GM13977 (cell line): ENCODE measurements at regions not wholly inside any gene's neighbourhood (a gene's known extent, or its start where the extent isn't known, plus 50 kb on each side); places are given as distances from the start of the nearest gene placed in this dataset.

Experiments
- DNase-seq: peaks from one replicate; pipeline ENCODE4 v3.0.0; 2012; ENCODE audit warnings: low spot score
- CTCF ChIP-seq: IDR thresholded peaks from 2 replicates; pipeline ENCODE4 v1.5.1; 2012; ENCODE audit warnings: mild to moderate bottlenecking, control low read depth; ENCODE audit not compliant: insufficient read depth; ENCODE audit errors: extremely low read depth, missing control alignments
- in situ Hi-C: fragments of 300-500 bp; cut with MboI; formaldehyde crosslinking; loops from one replicate; pipeline ENCODE4 v1.12.0; 2022; ENCODE audit warnings: low sequenced_read_pairs, low pct_unique_long_range_greater_than_20kb, mixed read lengths, inconsistent platforms; ENCODE audit not compliant: unreplicated experiment

- TF ChIP-seq CTCF, result no peak
- in situ Hi-C loops, result no loop called here
- no peak for DNase-seq
Observed at GRCh38 chr5:26104175-26104574, 934.2 kb downstream of the CDH9 start.

DNA sequence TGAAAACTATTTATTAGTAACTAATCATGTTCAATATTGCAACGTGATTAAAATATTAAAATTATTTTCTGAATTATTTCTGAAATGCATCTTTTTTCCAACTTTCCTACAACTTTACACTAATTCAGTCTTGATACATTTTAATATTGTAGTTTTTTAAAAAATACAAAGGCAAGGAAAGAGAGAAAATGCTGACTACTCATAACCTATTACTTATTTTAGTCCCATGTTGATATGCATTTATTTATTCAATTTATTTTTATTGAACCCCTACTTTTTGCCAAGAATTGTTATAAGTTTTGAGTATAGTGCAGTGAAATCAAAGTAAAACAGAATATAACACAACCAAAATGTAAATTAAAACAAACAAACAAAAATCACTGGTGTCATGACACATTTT is 978.2 kb downstream of the CDH9 start:
- no peak for TF ChIP-seq CTCF
- DNase-seq, result no peak
- in situ Hi-C loops, result no loop called here

- no peak for TF ChIP-seq CTCF
- DNase-seq, result no peak
- in situ Hi-C loops, result no loop called here
Observed at GRCh38 chr5:26054594-26054993, 983.8 kb downstream of the CDH9 start.

GRCh38 chr5:26034813-26035212 is 1003.6 kb downstream of the CDH9 start:
- TF ChIP-seq CTCF, result no peak
- DNase-seq, result no peak
- in situ Hi-C loops, result no loop called here

GRCh38 chr5:26031481-26031880 is 1006.9 kb downstream of the CDH9 start:
- no peak for DNase-seq
- in situ Hi-C loops, result no loop called here
- TF ChIP-seq CTCF, result no peak

DNA sequence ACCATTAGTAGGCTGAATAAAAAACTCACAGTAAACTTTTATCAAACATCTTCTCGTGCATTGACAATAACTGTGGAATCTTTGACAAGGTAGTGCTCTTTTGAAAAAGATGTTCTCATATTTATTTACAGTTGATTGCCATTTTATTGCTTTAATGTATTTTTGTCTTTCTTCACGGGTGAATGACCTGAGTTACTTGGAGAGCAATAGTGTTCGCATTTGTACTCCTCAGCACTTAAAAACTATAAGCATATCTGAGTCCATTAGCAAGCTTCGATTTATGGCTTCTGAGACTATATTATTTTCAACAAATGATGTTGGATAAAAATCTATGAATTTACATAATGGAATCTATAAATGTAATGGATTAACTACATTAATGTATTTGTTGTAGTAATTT is 1012.3 kb downstream of the CDH9 start:
- in situ Hi-C loops, result no loop called here
- no peak for DNase-seq
- TF ChIP-seq CTCF, result no peak

DNA sequence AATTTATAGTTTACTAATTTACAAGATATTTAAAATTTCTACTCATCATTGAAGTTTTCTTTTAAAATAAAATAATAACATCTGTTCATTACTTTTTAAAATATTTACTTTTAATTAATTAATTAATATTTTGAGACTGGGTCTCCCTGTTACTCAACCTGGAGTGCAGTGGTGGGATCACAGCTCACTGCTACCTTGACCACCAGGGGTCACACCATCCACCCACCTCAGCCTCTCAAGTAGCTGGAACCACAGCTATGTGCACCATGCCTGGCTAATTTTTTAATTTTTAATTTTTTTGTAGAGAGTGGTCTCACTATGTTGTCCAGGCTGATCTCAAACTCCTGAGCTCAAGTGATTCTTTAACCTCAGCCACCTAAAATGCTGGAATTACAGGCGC is 1013.6 kb downstream of the CDH9 start:
- no peak for DNase-seq
- no peak for TF ChIP-seq CTCF
- in situ Hi-C loops, result no loop called here
